WTC11 (cell line): ENCODE measurements at regions not wholly inside any gene's neighbourhood (a gene's known extent, or its start where the extent isn't known, plus 50 kb on each side); places are given as distances from the start of the nearest gene placed in this dataset.

Experiments
- ATAC-seq: fragments of 200-7000 bp; cut with Tn5 transposase; 2 replicates; pipeline ENCODE4 v1.10.0; 2021; ENCODE audit warnings: mild to moderate bottlenecking, moderate library complexity
- CTCF ChIA-PET: fragments of 300-600 bp; sonication (Branson Sonifier 250); formaldehyde crosslinking; loops from one replicate; lab custom pipeline; 2021; ENCODE audit warnings: antibody characterized with exemption; lab: Charles Lee
- POLR2A ChIA-PET: fragments of 350-600 bp; sonication (Branson Sonifier 250); formaldehyde crosslinking; loops from one replicate; lab custom pipeline; 2021; ENCODE audit warnings: antibody characterized with exemption; lab: Charles Lee
- DNase-seq: peaks from one replicate; pipeline ENCODE4 v3.0.0; 2021; ENCODE audit warnings: low spot score
- H3K27ac Mint-ChIP-seq: 2 replicates; pipeline ENCODE4 v1.8.0; 2021; ENCODE audit warnings: mixed read lengths
- H3K27me3 Mint-ChIP-seq: 2 replicates; pipeline ENCODE4 v1.8.0; 2021; ENCODE audit warnings: low read depth, mild to moderate bottlenecking, moderate library complexity, mixed read lengths
- H3K36me3 Mint-ChIP-seq: 2 replicates; pipeline ENCODE4 v1.8.0; 2021; ENCODE audit warnings: mixed read lengths
- H3K4me1 Mint-ChIP-seq: 2 replicates; pipeline ENCODE4 v1.8.0; 2022; ENCODE audit warnings: mixed read lengths
- H3K4me3 Mint-ChIP-seq: 2 replicates; pipeline ENCODE4 v1.8.0; 2021; ENCODE audit warnings: mild to moderate bottlenecking, moderate library complexity, mixed read lengths
- H3K9me3 Mint-ChIP-seq: 2 replicates; pipeline ENCODE4 v1.8.0; 2021; ENCODE audit warnings: mixed read lengths
- FOXK1 ChIP-seq: sonication (generic); formaldehyde crosslinking; IDR thresholded peaks from 2 replicates; pipeline ENCODE4 v1.8.0; 2022; ENCODE audit warnings: mild to moderate bottlenecking, moderate library complexity, missing genetic modification reagents
- MYBL2 ChIP-seq: sonication (generic); formaldehyde crosslinking; IDR thresholded peaks from 2 replicates; pipeline ENCODE4 v1.8.1; 2023; ENCODE audit warnings: mild to moderate bottlenecking, moderate library complexity, missing genetic modification reagents
- NR1H2 ChIP-seq: sonication (generic); formaldehyde crosslinking; IDR thresholded peaks from 2 replicates; pipeline ENCODE4 v1.9.0; 2021; ENCODE audit warnings: mild to moderate bottlenecking, moderate library complexity, missing genetic modification reagents
- NR3C1 ChIP-seq: sonication (generic); formaldehyde crosslinking; conservative IDR thresholded peaks from 2 replicates; pipeline ENCODE4 v1.8.1; 2023; ENCODE audit warnings: low read depth, mild to moderate bottlenecking, missing genetic modification reagents
- RORB ChIP-seq: fragments of 250-450 bp; sonication (Bioruptor Pico); IDR thresholded peaks from 2 replicates; pipeline ENCODE4 v1.9.0; 2021; ENCODE audit warnings: mild to moderate bottlenecking
- TCF7 ChIP-seq: sonication (generic); formaldehyde crosslinking; IDR thresholded peaks from 2 replicates; pipeline ENCODE4 v1.8.0; 2022; ENCODE audit warnings: mild to moderate bottlenecking, low read depth, missing genetic modification reagents, moderate library complexity
- TEAD4 ChIP-seq: sonication (generic); formaldehyde crosslinking; IDR thresholded peaks from 2 replicates; pipeline ENCODE4 v1.8.0; 2022; ENCODE audit warnings: mild to moderate bottlenecking, missing genetic modification reagents
- ZNF232 ChIP-seq: sonication (generic); formaldehyde crosslinking; IDR thresholded peaks from 2 replicates; pipeline ENCODE4 v1.8.0; 2022; ENCODE audit warnings: mild to moderate bottlenecking, missing genetic modification reagents
- ZNF396 ChIP-seq: fragments of 250-450 bp; sonication (Bioruptor Pico); IDR thresholded peaks from 2 replicates; pipeline ENCODE4 v1.8.0; 2021; ENCODE audit warnings: mild to moderate bottlenecking, moderate library complexity, borderline replicate concordance
- ZNF416 ChIP-seq: fragments of 250-450 bp; sonication (Bioruptor Pico); IDR thresholded peaks from 2 replicates; pipeline ENCODE4 v1.9.0; 2021; ENCODE audit warnings: mild to moderate bottlenecking, inconsistent platforms
- ZNF423 ChIP-seq: fragments of 250-450 bp; sonication (Bioruptor Pico); IDR thresholded peaks from 2 replicates; pipeline ENCODE4 v2.1.2; 2022; ENCODE audit warnings: mild to moderate bottlenecking, moderate library complexity
- TF ChIP-seq, protein P1 (sequence below): sonication (generic); formaldehyde crosslinking; IDR thresholded peaks from 2 replicates; pipeline ENCODE4 v1.8.1; 2023; ENCODE audit warnings: mild to moderate bottlenecking, missing genetic modification reagents, moderate library complexity
- TF ChIP-seq, protein P2 (sequence below): sonication (generic); formaldehyde crosslinking; IDR thresholded peaks from 2 replicates; pipeline ENCODE4 v1.8.1; 2022; ENCODE audit warnings: missing genetic modification reagents, borderline replicate concordance
- TF ChIP-seq, protein P3 (sequence below): sonication (generic); formaldehyde crosslinking; IDR thresholded peaks from 2 replicates; pipeline ENCODE4 v1.8.1; 2023; ENCODE audit warnings: mild to moderate bottlenecking, missing genetic modification reagents
- TF ChIP-seq, protein P4 (sequence below): sonication (generic); formaldehyde crosslinking; IDR thresholded peaks from 2 replicates; pipeline ENCODE4 v1.8.1; 2023; ENCODE audit warnings: mild to moderate bottlenecking, missing genetic modification reagents
- TF ChIP-seq, protein P5 (sequence below): fragments of 250-450 bp; sonication (Bioruptor Pico); IDR thresholded peaks from 2 replicates; pipeline ENCODE4 v1.9.0; 2021; ENCODE audit warnings: moderate library complexity, mild to moderate bottlenecking, inconsistent platforms, borderline replicate concordance
- TF ChIP-seq, protein P6 (sequence below): sonication (generic); formaldehyde crosslinking; IDR thresholded peaks from 2 replicates; pipeline ENCODE4 v1.8.0; 2023; ENCODE audit warnings: mild to moderate bottlenecking, missing genetic modification reagents

DNA sequence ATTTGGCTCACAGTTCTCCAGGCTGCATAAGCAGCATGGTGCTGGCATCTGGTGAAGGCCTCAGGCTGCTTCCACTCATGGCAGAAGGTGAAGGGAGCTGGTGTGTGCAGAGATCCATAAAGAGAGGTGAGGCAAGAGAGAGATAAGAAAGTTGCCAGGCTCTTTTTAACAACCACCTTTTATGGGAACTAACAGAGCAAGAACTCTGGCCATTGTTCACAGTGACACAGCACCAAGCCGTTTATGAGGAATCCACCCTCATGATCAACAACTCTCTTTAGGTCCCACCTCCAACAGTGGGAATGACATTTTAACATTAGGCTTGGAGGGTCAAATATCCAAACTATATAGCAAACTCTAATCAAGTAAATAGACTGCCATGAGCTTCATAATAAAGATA is 557.2 kb upstream of the SUCLG2 start (continued):
- TF ChIP-seq, protein P1, sequence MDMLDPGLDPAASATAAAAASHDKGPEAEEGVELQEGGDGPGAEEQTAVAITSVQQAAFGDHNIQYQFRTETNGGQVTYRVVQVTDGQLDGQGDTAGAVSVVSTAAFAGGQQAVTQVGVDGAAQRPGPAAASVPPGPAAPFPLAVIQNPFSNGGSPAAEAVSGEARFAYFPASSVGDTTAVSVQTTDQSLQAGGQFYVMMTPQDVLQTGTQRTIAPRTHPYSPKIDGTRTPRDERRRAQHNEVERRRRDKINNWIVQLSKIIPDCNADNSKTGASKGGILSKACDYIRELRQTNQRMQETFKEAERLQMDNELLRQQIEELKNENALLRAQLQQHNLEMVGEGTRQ (CRISPR knock-in tag): no peak
- TF ChIP-seq ZNF232 (CRISPR knock-in tag): no peak
- TF ChIP-seq, all 79 proteins: peak for 0

DNA sequence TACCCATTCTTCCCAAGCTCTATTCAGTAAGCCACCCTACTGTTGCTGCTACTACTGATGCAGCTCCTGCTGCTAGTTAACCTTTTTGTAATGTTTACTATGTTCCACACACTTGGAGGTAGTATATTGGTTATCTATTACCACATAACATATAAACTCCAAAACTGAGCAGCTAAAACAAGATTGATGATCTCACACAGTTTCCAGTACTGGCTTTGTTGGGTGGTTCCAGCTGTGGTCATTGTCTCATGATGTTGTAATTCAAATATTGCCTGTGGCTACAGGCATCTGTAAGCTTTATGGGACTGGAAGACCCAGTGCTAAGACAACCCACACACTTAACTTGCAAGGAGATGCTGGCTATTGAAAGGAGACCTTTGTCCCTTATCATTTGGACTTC is 556.2 kb upstream of the SUCLG2 start:
- DNase-seq: no peak
- Mint-ChIP-seq H3K9me3 (peaks cover 13% of the 10 kb centered on the region), H3K27ac (no peak overlapping the region), H3K4me1 (peaks cover 5% of the 10 kb centered on the region), H3K36me3 (no peaks in the 10 kb centered on the region; the same call in 1 of the 2 replicates), H3K27me3 (no peaks in the 10 kb centered on the region), H3K4me3 (no peak overlapping the region)
- ATAC-seq: no peak
- TF ChIP-seq TCF7 (CRISPR knock-in tag) (no peak), ZNF416 (CRISPR knock-in tag) (no peak), ZNF423 (CRISPR knock-in tag) (no peak)
- TF ChIP-seq, protein P2, sequence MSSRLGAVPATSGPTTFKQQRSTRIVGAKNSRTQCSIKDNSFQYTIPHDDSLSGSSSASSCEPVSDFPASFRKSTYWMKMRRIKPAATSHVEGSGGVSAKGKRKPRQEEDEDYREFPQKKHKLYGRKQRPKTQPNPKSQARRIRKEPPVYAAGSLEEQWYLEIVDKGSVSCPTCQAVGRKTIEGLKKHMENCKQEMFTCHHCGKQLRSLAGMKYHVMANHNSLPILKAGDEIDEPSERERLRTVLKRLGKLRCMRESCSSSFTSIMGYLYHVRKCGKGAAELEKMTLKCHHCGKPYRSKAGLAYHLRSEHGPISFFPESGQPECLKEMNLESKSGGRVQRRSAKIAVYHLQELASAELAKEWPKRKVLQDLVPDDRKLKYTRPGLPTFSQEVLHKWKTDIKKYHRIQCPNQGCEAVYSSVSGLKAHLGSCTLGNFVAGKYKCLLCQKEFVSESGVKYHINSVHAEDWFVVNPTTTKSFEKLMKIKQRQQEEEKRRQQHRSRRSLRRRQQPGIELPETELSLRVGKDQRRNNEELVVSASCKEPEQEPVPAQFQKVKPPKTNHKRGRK (CRISPR knock-in tag): no peak
- POLR2A ChIA-PET: no interaction called here
- CTCF ChIA-PET: no interaction called here

DNA sequence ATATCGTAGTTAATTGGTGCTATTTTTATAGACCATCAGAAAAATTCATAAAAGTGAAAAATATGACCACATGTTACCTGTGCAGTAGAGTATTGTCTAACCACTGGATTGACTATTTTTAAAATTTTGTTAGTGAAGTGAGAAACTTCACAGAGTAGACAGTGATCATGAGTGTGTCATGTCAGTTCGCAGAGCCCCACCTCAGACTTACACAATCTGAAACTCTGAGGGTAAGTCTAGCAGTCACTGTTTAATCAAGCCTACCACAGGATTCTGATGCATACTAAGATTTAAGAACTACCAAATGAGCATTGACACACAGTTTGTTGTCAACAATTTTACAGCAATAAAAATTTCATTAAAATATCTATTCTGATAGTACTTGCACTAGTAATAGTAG is 552.9 kb upstream of the SUCLG2 start:
- H3K27ac Mint-ChIP-seq: no peak overlapping the region
- H3K9me3 Mint-ChIP-seq: peaks cover 38% of the 10 kb centered on the region
- peaks cover 14% of the 10 kb centered on the region for H3K36me3 Mint-ChIP-seq
- DNase-seq (no peak), ATAC-seq (no peak)
- TF ChIP-seq, protein P3, sequence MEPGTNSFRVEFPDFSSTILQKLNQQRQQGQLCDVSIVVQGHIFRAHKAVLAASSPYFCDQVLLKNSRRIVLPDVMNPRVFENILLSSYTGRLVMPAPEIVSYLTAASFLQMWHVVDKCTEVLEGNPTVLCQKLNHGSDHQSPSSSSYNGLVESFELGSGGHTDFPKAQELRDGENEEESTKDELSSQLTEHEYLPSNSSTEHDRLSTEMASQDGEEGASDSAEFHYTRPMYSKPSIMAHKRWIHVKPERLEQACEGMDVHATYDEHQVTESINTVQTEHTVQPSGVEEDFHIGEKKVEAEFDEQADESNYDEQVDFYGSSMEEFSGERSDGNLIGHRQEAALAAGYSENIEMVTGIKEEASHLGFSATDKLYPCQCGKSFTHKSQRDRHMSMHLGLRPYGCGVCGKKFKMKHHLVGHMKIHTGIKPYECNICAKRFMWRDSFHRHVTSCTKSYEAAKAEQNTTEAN (CRISPR knock-in tag): no peak
- TF ChIP-seq MYBL2 (CRISPR knock-in tag) (no peak), ZNF232 (CRISPR knock-in tag) (no peak), RORB (CRISPR knock-in tag) (no peak), FOXK1 (no peak), NR1H2 (CRISPR knock-in tag) (no peak), NR3C1 (CRISPR knock-in tag) (no peak), TEAD4 (CRISPR knock-in tag) (no peak), ZNF396 (no peak), TCF7 (CRISPR knock-in tag) (no peak)
- TF ChIP-seq, protein P4, sequence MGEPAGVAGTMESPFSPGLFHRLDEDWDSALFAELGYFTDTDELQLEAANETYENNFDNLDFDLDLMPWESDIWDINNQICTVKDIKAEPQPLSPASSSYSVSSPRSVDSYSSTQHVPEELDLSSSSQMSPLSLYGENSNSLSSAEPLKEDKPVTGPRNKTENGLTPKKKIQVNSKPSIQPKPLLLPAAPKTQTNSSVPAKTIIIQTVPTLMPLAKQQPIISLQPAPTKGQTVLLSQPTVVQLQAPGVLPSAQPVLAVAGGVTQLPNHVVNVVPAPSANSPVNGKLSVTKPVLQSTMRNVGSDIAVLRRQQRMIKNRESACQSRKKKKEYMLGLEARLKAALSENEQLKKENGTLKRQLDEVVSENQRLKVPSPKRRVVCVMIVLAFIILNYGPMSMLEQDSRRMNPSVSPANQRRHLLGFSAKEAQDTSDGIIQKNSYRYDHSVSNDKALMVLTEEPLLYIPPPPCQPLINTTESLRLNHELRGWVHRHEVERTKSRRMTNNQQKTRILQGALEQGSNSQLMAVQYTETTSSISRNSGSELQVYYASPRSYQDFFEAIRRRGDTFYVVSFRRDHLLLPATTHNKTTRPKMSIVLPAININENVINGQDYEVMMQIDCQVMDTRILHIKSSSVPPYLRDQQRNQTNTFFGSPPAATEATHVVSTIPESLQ (CRISPR knock-in tag): no peak
- TF ChIP-seq, protein P5, sequence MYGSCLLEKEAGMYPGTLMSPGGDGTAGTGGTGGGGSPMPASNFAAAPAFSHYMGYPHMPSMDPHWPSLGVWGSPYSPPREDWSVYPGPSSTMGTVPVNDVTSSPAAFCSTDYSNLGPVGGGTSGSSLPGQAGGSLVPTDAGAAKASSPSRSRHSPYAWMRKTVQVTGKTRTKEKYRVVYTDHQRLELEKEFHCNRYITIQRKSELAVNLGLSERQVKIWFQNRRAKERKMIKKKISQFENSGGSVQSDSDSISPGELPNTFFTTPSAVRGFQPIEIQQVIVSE: no peak
- TF ChIP-seq, protein P6, sequence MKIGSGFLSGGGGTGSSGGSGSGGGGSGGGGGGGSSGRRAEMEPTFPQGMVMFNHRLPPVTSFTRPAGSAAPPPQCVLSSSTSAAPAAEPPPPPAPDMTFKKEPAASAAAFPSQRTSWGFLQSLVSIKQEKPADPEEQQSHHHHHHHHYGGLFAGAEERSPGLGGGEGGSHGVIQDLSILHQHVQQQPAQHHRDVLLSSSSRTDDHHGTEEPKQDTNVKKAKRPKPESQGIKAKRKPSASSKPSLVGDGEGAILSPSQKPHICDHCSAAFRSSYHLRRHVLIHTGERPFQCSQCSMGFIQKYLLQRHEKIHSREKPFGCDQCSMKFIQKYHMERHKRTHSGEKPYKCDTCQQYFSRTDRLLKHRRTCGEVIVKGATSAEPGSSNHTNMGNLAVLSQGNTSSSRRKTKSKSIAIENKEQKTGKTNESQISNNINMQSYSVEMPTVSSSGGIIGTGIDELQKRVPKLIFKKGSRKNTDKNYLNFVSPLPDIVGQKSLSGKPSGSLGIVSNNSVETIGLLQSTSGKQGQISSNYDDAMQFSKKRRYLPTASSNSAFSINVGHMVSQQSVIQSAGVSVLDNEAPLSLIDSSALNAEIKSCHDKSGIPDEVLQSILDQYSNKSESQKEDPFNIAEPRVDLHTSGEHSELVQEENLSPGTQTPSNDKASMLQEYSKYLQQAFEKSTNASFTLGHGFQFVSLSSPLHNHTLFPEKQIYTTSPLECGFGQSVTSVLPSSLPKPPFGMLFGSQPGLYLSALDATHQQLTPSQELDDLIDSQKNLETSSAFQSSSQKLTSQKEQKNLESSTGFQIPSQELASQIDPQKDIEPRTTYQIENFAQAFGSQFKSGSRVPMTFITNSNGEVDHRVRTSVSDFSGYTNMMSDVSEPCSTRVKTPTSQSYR (CRISPR knock-in tag): no peak
- H3K27me3 Mint-ChIP-seq: no peaks in the 10 kb centered on the region
- CTCF ChIA-PET: interaction anchor here (1.3 kb wide), 1 partner anchor 668 kb away, joined by 3 read pairs; no protein-coding TSS in a partner anchor
- POLR2A ChIA-PET: no interaction called here
- peaks cover 5% of the 10 kb centered on the region for H3K4me1 Mint-ChIP-seq
- H3K4me3 Mint-ChIP-seq: no peak overlapping the region
